ENCODE measurements at regions not wholly inside any gene's neighbourhood (a gene's known extent, or its start where the extent isn't known, plus 50 kb on each side); places are given as distances from the start of the nearest gene placed in this dataset.
"Not testable (repeated sequence)": the region's sequence is repeated elsewhere in the genome, so short reads cannot be mapped to it uniquely, and the experiment has no call there.

DNA sequence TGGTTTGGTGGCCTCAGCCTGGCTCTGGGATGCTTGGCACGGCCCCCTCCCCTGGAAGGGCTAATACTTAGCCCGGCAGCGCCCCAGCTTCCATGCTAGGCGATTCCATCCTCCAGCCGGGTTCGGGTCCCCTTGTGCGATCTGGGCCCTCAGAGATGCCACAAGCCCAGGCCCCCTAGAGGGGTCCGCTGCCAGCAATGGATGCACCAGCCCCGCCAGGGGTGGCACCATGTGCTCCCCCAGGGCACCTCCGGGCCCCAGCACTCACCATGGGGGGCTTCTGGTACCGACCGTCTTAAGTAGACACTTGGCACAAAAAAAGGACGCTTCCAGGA, 125.7 kb upstream of the KCTD7 start:
- Histone ChIP-seq H3K27ac (ENCODE audit: low read depth, low read length) (no peak overlapping the region), H3K9me3 (ENCODE audit: control insufficient read depth, insufficient read depth, low read length) (no peaks in the 10 kb centered on the region), H3K4me1 (ENCODE audit: control insufficient read depth, insufficient read depth, low read length) (no peaks in the 10 kb centered on the region), H3K27me3 (ENCODE audit: control insufficient read depth, insufficient read depth, low read length) (no peaks in the 10 kb centered on the region), H3K9ac (ENCODE audit: low read depth, low read length) (no peak overlapping the region), H3K36me3 (ENCODE audit: control insufficient read depth, insufficient read depth, low read length) (no peaks in the 10 kb centered on the region), H3K4me3 (ENCODE audit: low read depth, low read length) (no peak overlapping the region)

DNA sequence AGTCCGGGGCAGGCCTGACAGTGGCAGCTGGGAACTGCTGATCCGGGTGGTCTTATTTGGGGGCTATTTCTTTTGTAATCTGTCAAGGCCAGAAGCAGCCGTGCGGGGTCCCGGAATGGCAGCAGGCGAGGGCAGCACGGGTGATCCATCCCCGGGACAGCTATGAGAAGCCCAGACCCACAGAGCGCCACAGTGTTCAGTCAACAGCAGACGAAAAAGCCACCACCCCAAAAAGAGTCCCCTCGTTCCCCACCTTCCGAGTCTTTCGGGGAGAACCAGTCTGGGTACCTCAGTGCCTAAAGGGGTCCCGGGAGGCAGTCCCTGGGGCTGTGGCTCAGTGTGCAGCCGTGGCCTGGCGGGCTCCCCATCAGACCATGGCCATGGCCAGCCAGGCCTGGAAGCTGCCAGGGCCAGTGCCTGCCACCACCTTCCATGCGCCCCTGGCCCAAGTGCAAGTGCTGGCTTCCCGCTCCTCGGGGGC, 125.1 kb upstream of the KCTD7 start:
- H3K36me3 ChIP-seq (ENCODE audit: control insufficient read depth, insufficient read depth, low read length) = no peaks in the 10 kb centered on the region
- H3K4me3 ChIP-seq (ENCODE audit: low read depth, low read length) = no peak overlapping the region
- no peaks in the 10 kb centered on the region for H3K9me3 ChIP-seq (ENCODE audit: control insufficient read depth, insufficient read depth, low read length)
- H3K9ac ChIP-seq (ENCODE audit: low read depth, low read length) = no peak overlapping the region
- no peak overlapping the region for H3K27ac ChIP-seq (ENCODE audit: low read depth, low read length)
- H3K27me3 ChIP-seq (ENCODE audit: control insufficient read depth, insufficient read depth, low read length) = no peaks in the 10 kb centered on the region
- H3K4me1 ChIP-seq (ENCODE audit: control insufficient read depth, insufficient read depth, low read length) = no peaks in the 10 kb centered on the region

DNA sequence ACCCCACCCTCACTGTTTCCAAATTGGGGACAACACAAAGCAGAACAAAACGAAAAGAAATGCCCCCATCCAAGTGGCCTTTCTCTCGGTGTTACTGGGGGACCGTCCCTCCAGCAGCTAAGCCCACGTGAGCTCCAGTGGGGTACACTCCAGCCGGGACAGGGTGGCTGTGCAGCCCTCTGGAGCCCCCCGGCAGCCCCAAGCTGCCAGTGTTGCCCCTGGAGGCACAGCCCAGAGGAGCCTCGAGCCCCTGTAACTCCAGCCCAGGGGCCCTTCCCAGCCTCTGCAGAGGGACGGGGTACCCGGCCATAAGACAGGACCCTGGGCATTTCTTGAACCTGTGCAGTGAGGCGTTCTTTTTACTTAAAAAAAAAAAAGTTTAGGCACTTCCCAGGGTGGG, 124.5 kb upstream of the KCTD7 start:
- Histone ChIP-seq H3K27me3 (ENCODE audit: control insufficient read depth, insufficient read depth, low read length) (no peaks in the 10 kb centered on the region), H3K9ac (ENCODE audit: low read depth, low read length) (no peak overlapping the region), H3K4me3 (ENCODE audit: low read depth, low read length) (no peak overlapping the region), H3K4me1 (ENCODE audit: control insufficient read depth, insufficient read depth, low read length) (no peaks in the 10 kb centered on the region), H3K9me3 (ENCODE audit: control insufficient read depth, insufficient read depth, low read length) (no peaks in the 10 kb centered on the region), H3K36me3 (ENCODE audit: control insufficient read depth, insufficient read depth, low read length) (no peaks in the 10 kb centered on the region), H3K27ac (ENCODE audit: low read depth, low read length) (no peak overlapping the region)

DNA sequence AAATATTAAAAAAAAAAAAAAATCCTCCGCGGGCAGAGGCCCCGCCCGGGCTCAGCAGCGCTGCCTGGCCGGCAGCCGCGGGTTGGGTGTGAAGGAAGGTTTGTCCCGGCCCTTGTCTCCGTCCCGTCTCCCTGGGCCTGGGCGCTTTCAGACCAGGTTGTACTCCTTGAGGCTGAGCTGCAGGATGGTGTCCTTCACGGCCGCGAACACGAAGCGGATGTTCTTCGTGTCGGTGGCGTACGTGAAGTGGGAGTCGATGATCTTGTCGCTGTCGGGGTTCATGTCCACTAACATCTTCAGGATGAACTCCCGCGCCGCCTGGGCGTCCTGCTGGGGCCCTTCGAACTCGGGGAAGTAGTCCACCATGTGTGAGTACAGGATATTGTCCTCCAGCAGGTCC, 123.7 kb upstream of the KCTD7 start:
- H3K4me3 ChIP-seq (ENCODE audit: low read depth, low read length) = no peak overlapping the region
- H3K4me1 ChIP-seq (ENCODE audit: control insufficient read depth, insufficient read depth, low read length) = no peaks in the 10 kb centered on the region
- no peaks in the 10 kb centered on the region for H3K9me3 ChIP-seq (ENCODE audit: control insufficient read depth, insufficient read depth, low read length)
- H3K36me3 ChIP-seq (ENCODE audit: control insufficient read depth, insufficient read depth, low read length) = no peaks in the 10 kb centered on the region
- H3K9ac ChIP-seq (ENCODE audit: low read depth, low read length) = no peak overlapping the region
- H3K27me3 ChIP-seq (ENCODE audit: control insufficient read depth, insufficient read depth, low read length) = no peaks in the 10 kb centered on the region
- H3K27ac ChIP-seq (ENCODE audit: low read depth, low read length) = no peak overlapping the region

DNA sequence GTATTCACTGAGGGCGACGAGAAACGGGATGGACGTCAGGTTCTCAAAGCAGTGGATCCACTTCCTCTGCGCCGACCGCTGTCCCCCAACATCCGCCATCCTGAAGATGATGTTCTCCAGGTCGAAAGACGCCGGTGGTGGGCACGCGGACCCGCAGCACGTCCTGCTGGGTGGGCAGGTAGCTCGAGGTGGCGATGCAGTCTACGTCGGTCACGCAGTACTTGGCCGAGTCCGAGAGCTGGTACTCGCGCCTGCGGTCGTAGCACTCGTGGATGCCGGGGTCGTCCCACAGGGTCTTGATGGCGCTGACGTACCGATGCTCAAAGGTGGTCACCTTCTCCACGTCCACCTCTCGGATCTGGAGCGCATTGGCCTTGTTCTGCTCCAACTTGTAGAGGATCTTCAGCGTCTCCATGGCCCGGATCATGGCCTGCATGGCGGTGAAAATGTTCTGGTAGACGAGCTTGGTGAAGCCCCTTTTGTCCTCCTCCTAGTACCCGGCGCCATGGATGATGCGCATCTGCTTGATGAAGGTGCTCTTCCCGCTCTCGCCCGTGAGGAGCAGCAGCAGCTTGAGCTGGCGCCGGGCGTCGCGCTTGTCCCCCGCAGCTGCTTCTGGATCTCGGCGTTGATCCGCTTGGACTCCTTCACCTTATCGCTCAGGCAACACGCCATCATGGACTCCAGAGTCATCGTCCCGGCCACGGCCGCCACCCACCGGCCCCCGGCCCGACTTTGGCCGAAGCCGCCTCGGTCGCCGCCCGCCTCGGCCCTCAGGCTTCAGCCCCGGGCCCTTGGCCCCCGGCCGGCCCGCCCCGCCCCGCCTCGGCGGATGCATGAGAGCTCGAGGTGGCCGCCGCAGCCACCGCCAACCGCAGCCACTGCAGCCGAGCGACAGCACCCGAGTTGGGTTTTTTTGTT, 122.9 kb upstream of the KCTD7 start:
- no peaks in the 10 kb centered on the region for H3K4me1 ChIP-seq (ENCODE audit: control insufficient read depth, insufficient read depth, low read length)
- H3K27me3 ChIP-seq (ENCODE audit: control insufficient read depth, insufficient read depth, low read length) = no peaks in the 10 kb centered on the region
- no peaks in the 10 kb centered on the region for H3K36me3 ChIP-seq (ENCODE audit: control insufficient read depth, insufficient read depth, low read length)
- H3K9me3 ChIP-seq (ENCODE audit: control insufficient read depth, insufficient read depth, low read length) = no peaks in the 10 kb centered on the region
- H3K4me3 ChIP-seq (ENCODE audit: low read depth, low read length) = no peak overlapping the region
- H3K9ac ChIP-seq (ENCODE audit: low read depth, low read length) = no peak overlapping the region
- H3K27ac ChIP-seq (ENCODE audit: low read depth, low read length) = no peak overlapping the region

DNA sequence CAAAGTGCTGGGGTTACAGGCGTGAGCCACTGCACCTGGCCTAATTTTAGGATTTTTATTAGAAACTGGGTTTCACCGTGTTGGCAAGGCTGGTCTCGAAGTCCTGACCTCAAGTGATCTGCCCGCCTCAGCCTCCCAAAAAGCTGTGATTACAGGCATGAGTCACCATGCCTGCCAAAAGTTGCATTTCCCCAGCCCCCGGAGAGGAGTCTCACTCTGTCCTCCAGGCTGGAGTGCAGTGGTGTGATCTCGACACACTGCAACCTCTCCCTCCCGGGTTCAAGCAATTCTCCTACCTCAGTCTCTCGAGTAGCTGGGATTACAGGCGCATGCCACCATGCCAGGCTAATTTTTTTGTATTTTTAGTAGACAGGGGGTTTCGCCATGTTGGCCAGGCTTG, 122.0 kb upstream of the KCTD7 start:
- not testable (repeated sequence) for H3K36me3 ChIP-seq (ENCODE audit: control insufficient read depth, insufficient read depth, low read length); H3K27ac ChIP-seq (ENCODE audit: low read depth, low read length); H3K4me3 ChIP-seq (ENCODE audit: low read depth, low read length); H3K27me3 ChIP-seq (ENCODE audit: control insufficient read depth, insufficient read depth, low read length); H3K9ac ChIP-seq (ENCODE audit: low read depth, low read length); H3K4me1 ChIP-seq (ENCODE audit: control insufficient read depth, insufficient read depth, low read length); H3K9me3 ChIP-seq (ENCODE audit: control insufficient read depth, insufficient read depth, low read length)

DNA sequence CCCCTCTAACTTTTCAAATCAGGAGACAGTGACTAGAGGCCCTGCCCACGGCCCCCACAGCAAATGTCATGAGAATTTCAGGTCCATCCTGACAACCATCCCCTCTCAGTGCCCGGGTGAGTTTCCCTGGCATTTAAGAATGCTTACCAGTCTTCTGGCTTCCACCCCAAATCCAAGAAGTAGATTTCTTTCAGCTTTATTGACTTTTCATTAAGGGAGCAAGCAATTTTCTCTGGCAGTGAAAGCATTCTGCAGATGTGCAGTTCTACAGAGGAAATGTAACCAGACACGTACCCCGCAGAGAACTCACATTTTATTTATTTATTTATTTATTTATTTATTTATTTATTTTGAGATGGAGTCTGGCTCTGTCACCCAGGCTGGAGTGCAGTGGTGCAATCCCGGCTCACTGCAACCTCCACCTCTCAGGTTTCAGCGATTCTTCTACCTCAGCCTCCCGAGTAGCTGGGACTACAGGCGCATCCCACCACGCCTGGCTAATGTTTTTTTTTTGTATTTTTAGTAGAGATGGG, 120.9 kb upstream of the KCTD7 start:
- no peaks in the 10 kb centered on the region for H3K9me3 ChIP-seq (ENCODE audit: control insufficient read depth, insufficient read depth, low read length)
- H3K27me3 ChIP-seq (ENCODE audit: control insufficient read depth, insufficient read depth, low read length) = no peaks in the 10 kb centered on the region
- no peak overlapping the region for H3K4me3 ChIP-seq (ENCODE audit: low read depth, low read length)
- no peaks in the 10 kb centered on the region for H3K4me1 ChIP-seq (ENCODE audit: control insufficient read depth, insufficient read depth, low read length)
- no peak overlapping the region for H3K9ac ChIP-seq (ENCODE audit: low read depth, low read length)
- no peaks in the 10 kb centered on the region for H3K36me3 ChIP-seq (ENCODE audit: control insufficient read depth, insufficient read depth, low read length)
- no peak overlapping the region for H3K27ac ChIP-seq (ENCODE audit: low read depth, low read length)

DNA sequence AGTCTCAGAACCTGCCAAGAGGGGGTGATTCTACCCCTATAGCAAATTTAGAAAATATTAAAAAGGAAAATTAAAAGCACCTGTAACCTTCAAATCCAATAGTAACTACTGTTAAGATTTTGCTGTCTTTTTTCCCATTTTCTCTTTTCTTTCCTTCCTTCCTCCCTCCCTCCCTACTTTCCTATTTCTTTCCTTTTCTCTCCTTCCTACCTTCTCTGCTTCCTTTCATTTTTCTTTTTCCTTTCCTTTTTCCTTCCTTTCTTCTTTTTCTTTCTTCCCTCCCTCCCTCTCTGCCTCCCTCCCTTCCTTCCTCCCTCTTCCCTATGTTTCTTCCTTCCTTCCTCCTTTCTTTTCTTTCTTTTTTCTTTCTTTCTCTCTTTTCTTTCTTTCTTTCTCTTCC, 120.2 kb upstream of the KCTD7 start:
- Histone ChIP-seq H3K9ac (ENCODE audit: low read depth, low read length) (no peak overlapping the region), H3K27me3 (ENCODE audit: control insufficient read depth, insufficient read depth, low read length) (no peaks in the 10 kb centered on the region), H3K9me3 (ENCODE audit: control insufficient read depth, insufficient read depth, low read length) (no peaks in the 10 kb centered on the region), H3K4me1 (ENCODE audit: control insufficient read depth, insufficient read depth, low read length) (no peaks in the 10 kb centered on the region), H3K4me3 (ENCODE audit: low read depth, low read length) (no peak overlapping the region), H3K36me3 (ENCODE audit: control insufficient read depth, insufficient read depth, low read length) (no peaks in the 10 kb centered on the region), H3K27ac (ENCODE audit: low read depth, low read length) (no peak overlapping the region)

DNA sequence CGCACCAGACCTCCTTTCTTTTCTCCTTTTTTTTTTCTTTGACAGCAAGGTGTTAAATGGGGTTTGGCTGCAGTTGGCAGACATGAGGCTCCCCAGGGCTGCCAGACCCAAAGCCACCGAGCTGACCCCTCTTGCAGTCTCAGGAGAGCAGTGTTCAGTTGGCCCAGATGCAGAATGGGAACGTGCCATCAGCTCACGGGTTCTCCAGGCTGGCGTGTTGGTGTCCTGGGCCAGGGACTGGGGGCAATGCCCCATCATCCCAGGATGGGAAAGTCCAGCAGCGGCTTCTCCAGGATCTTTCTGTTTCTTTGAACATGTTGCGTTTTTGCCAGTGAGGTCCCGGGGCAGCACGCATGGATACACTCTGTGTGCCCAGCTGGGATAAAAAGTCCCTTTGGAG, 114.6 kb upstream of the KCTD7 start:
- H3K4me1 ChIP-seq (ENCODE audit: control insufficient read depth, insufficient read depth, low read length) = no peaks in the 10 kb centered on the region

DNA sequence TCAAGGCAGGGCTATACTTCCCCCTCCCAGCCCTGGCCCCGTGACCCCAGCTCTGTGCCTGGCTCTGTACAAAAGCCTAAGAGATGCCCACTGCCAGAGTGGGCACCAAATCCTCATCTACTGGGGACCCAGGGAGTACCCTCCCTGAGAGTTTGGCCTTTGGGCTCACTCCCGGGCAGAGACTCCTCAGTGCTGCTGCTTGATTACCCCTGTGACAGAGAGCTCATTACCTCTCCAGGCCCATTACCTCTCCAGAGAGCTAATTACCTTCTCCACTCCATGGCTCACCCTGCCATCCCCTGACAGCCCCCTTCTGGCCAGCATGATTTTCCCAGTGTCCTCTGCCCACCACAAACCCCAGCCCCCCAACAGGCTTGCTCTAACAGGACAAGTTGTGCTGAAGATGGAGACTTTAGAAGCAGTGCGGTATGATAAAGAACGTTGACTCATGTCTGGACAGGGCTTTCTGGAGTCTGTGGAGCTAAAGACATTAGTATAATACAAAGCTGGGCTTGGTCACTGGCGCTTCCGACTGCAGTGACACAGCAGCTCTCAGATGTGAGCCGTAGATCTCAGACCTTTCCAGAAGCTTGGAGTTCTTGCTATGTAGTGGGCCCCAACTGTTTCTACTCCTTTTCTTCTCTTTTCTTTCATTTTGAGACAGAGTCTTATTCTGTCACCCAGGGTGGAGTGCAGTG, 111.3 kb upstream of the KCTD7 start:
- no peak overlapping the region for H3K4me3 ChIP-seq (ENCODE audit: low read depth, low read length)
- H3K27ac ChIP-seq (ENCODE audit: low read depth, low read length) = no peak overlapping the region
- H3K9ac ChIP-seq (ENCODE audit: low read depth, low read length) = no peak overlapping the region
- H3K9me3 ChIP-seq (ENCODE audit: control insufficient read depth, insufficient read depth, low read length) = no peaks in the 10 kb centered on the region
- no peaks in the 10 kb centered on the region for H3K27me3 ChIP-seq (ENCODE audit: control insufficient read depth, insufficient read depth, low read length)
- no peaks in the 10 kb centered on the region for H3K36me3 ChIP-seq (ENCODE audit: control insufficient read depth, insufficient read depth, low read length)
- no peaks in the 10 kb centered on the region for H3K4me1 ChIP-seq (ENCODE audit: control insufficient read depth, insufficient read depth, low read length)

More for the DNA sequence above, 114.6 kb upstream of the KCTD7 start:
- no peak overlapping the region for H3K4me3 ChIP-seq (ENCODE audit: low read depth, low read length)
- no peaks in the 10 kb centered on the region for H3K9me3 ChIP-seq (ENCODE audit: control insufficient read depth, insufficient read depth, low read length)
- no peak overlapping the region for H3K9ac ChIP-seq (ENCODE audit: low read depth, low read length)
- no peaks in the 10 kb centered on the region for H3K36me3 ChIP-seq (ENCODE audit: control insufficient read depth, insufficient read depth, low read length)
- H3K27me3 ChIP-seq (ENCODE audit: control insufficient read depth, insufficient read depth, low read length) = no peaks in the 10 kb centered on the region
- no peak overlapping the region for H3K27ac ChIP-seq (ENCODE audit: low read depth, low read length)

DNA sequence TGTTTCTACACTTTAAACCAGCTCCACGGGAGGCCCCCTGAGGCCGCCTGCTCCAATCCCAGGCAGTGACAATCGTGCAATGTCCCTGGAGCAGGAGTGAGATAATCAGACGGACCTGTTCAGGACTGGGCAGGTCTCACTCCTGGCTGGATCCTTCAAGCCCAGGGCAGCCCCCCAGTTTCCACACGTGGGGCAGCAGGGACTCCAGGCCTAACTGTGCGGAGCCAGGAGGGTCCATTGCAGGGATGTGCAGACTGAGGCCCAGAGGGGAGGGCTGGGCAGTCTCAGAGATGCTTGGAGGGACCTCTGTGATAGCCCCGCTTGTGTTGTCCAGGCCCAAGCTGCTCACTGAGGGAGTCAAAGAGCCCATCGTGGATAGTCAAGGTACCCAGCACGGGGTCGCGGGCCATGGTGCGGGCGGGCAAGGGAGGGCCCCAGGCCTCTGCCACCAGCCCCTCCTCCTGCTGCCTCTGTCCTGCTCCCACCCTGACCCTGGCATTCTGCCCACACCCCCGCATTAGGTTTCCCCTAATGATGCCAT, 110.5 kb upstream of the KCTD7 start:
- Histone ChIP-seq H3K9ac (ENCODE audit: low read depth, low read length) (no peak overlapping the region), H3K27me3 (ENCODE audit: control insufficient read depth, insufficient read depth, low read length) (no peaks in the 10 kb centered on the region), H3K4me3 (ENCODE audit: low read depth, low read length) (no peak overlapping the region), H3K36me3 (ENCODE audit: control insufficient read depth, insufficient read depth, low read length) (no peaks in the 10 kb centered on the region), H3K27ac (ENCODE audit: low read depth, low read length) (no peak overlapping the region), H3K4me1 (ENCODE audit: control insufficient read depth, insufficient read depth, low read length) (no peaks in the 10 kb centered on the region), H3K9me3 (ENCODE audit: control insufficient read depth, insufficient read depth, low read length) (no peaks in the 10 kb centered on the region)

Data from HUES48 (cell line).